ENCODE measurements at regions not wholly inside any gene's neighbourhood (a gene's known extent, or its start where the extent isn't known, plus 50 kb on each side); places are given as distances from the start of the nearest gene placed in this dataset.

DNA sequence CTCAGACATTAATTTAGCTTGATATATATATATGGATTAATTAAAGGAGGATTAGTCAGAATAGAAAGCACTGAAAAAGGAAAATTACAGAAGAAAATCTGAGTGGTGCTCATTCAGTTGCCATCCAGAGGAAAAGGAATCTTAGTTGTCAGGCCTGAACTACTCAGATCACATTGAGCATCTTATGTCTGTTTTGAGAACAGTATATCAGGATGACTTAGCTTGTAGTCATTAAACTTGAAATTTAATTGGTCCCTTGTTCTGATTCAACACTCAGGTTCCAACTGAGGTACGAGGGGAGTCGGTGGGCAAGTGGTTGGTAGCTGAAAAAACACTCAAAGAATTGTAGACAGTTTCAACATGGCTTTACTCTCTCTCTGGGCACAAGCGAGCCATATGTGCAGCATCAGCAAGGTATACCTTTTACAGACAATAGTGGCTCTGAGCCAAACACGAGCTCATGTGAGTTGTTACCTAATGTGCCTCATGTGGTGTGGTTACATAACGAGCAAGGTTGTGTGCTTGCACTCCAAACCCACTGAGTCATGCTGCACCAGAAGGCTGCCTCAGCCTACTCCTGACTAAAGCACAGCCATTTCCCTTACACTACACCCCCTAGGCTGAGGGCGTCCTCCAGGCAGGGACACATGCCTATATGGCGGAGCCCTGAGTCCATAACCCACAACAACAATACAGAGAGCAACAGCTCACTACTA, 73.0 kb upstream of the HMGN3 start:
- BruUV-seq (replicated peaks): no TSS peak
- no peaks in the 10 kb centered on the region for H3K4me1 ChIP-seq (ENCODE audit: insufficient read depth, low read length, poor library complexity, severe bottlenecking)
- intact Hi-C loops (cut with micrococcal nuclease; ENCODE audit: unreplicated experiment): no loop called here
- no peak overlapping the region for H3K27ac ChIP-seq (ENCODE audit: low read depth, low read length, poor library complexity, severe bottlenecking)
- no peaks in the 10 kb centered on the region for H3K27me3 ChIP-seq (replicated peaks; ENCODE audit: insufficient read depth, low read depth, low read length, poor library complexity)
- no peak overlapping the region for H3K4me3 ChIP-seq (ENCODE audit: low read depth, low read length, poor library complexity, severe bottlenecking)
- TF ChIP-seq, protein P1, sequence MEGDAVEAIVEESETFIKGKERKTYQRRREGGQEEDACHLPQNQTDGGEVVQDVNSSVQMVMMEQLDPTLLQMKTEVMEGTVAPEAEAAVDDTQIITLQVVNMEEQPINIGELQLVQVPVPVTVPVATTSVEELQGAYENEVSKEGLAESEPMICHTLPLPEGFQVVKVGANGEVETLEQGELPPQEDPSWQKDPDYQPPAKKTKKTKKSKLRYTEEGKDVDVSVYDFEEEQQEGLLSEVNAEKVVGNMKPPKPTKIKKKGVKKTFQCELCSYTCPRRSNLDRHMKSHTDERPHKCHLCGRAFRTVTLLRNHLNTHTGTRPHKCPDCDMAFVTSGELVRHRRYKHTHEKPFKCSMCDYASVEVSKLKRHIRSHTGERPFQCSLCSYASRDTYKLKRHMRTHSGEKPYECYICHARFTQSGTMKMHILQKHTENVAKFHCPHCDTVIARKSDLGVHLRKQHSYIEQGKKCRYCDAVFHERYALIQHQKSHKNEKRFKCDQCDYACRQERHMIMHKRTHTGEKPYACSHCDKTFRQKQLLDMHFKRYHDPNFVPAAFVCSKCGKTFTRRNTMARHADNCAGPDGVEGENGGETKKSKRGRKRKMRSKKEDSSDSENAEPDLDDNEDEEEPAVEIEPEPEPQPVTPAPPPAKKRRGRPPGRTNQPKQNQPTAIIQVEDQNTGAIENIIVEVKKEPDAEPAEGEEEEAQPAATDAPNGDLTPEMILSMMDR (conservative IDR thresholded peaks at IDR 0.05; ENCODE audit: low read depth, low read length): no peak
- no peak for TF ChIP-seq EZH2 (IDR thresholded peaks at IDR 0.05; ENCODE audit: borderline replicate concordance, low read depth, low read length, poor library complexity, severe bottlenecking)
- H3K9me3 ChIP-seq (ENCODE audit: low read depth, low read length, poor library complexity, severe bottlenecking): no peaks in the 10 kb centered on the region
- DNase-seq (ENCODE audit: low spot score): no peak
- H3K36me3 ChIP-seq (ENCODE audit: insufficient read depth, low read length, poor library complexity, severe bottlenecking): no peaks in the 10 kb centered on the region
- POLR2A ChIA-PET (ENCODE audit: low non-redundant PET): no interaction called here
- CTCF ChIA-PET: no interaction called here

DNA sequence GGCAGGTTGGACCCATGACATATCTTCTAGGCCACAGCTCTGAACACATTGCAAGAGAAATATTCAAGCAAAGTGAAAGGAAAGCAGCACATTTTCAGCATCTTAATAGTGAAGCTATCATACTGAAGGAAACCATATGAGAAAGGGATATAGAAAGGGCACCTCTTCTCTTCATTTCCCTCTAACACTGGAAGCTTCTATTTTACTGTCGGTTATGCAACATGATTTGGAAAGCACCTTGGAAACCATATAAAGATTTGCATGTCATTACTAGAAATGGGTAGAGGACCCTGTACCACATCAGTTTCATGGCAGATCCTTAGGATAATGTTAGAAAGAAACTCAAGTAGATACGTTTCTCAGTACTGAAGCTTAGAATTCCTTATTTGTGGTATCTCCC, 70.5 kb upstream of the HMGN3 start:
- no peaks in the 10 kb centered on the region for H3K9me3 ChIP-seq (ENCODE audit: low read depth, low read length, poor library complexity, severe bottlenecking)
- no peak for DNase-seq (ENCODE audit: low spot score)
- TF ChIP-seq, protein P1 (conservative IDR thresholded peaks at IDR 0.05; ENCODE audit: low read depth, low read length): no peak
- no peak for TF ChIP-seq EZH2 (IDR thresholded peaks at IDR 0.05; ENCODE audit: borderline replicate concordance, low read depth, low read length, poor library complexity, severe bottlenecking)
- no peaks in the 10 kb centered on the region for H3K4me1 ChIP-seq (ENCODE audit: insufficient read depth, low read length, poor library complexity, severe bottlenecking)
- no peak overlapping the region for H3K4me3 ChIP-seq (ENCODE audit: low read depth, low read length, poor library complexity, severe bottlenecking)
- H3K27ac ChIP-seq (ENCODE audit: low read depth, low read length, poor library complexity, severe bottlenecking): no peak overlapping the region
- ChIA-PET CTCF (no interaction called here), POLR2A (ENCODE audit: low non-redundant PET) (no interaction called here)
- H3K27me3 ChIP-seq (replicated peaks; ENCODE audit: insufficient read depth, low read depth, low read length, poor library complexity): no peaks in the 10 kb centered on the region
- BruUV-seq (replicated peaks): no TSS peak
- intact Hi-C loops (cut with micrococcal nuclease; ENCODE audit: unreplicated experiment): no loop called here
- H3K36me3 ChIP-seq (ENCODE audit: insufficient read depth, low read length, poor library complexity, severe bottlenecking): no peaks in the 10 kb centered on the region

DNA sequence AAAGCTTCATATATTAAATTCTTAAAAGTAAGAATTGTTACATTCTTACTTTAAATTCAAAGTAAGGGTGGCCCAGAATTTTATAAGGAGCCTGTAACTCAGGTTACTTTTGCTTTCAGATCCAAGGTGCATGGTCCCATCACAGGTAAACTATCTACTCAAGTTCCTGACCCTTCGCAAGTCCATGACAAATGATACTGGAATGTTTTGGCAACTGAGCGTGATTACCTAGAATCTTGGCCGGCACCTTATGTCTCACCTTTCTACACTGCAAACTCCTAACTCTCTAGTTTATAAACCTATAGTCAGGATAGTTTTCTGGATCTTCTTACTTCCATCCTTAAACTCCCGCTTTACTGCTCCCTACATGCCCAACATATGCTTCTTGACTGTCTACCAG, 67.9 kb upstream of the HMGN3 start:
- POLR2A ChIA-PET (ENCODE audit: low non-redundant PET): no interaction called here
- H3K27me3 ChIP-seq (replicated peaks; ENCODE audit: insufficient read depth, low read depth, low read length, poor library complexity): no peaks in the 10 kb centered on the region
- no peaks in the 10 kb centered on the region for H3K4me1 ChIP-seq (ENCODE audit: insufficient read depth, low read length, poor library complexity, severe bottlenecking)
- H3K9me3 ChIP-seq (ENCODE audit: low read depth, low read length, poor library complexity, severe bottlenecking): no peaks in the 10 kb centered on the region
- TF ChIP-seq EZH2 (IDR thresholded peaks at IDR 0.05; ENCODE audit: borderline replicate concordance, low read depth, low read length, poor library complexity, severe bottlenecking): no peak
- TF ChIP-seq, protein P1 (conservative IDR thresholded peaks at IDR 0.05; ENCODE audit: low read depth, low read length): no peak
- H3K4me3 ChIP-seq (ENCODE audit: low read depth, low read length, poor library complexity, severe bottlenecking): no peak overlapping the region
- H3K36me3 ChIP-seq (ENCODE audit: insufficient read depth, low read length, poor library complexity, severe bottlenecking): no peaks in the 10 kb centered on the region
- intact Hi-C loops (cut with micrococcal nuclease; ENCODE audit: unreplicated experiment): no loop called here
- CTCF ChIA-PET: no interaction called here
- no peak overlapping the region for H3K27ac ChIP-seq (ENCODE audit: low read depth, low read length, poor library complexity, severe bottlenecking)
- BruUV-seq (replicated peaks): no TSS peak
- DNase-seq (ENCODE audit: low spot score): no peak

All from A673 (cell line).